ENCODE measurements at regions not wholly inside any gene's neighbourhood (a gene's known extent, or its start where the extent isn't known, plus 50 kb on each side); places are given as distances from the start of the nearest gene placed in this dataset.
"Not testable (repeated sequence)": the region's sequence is repeated elsewhere in the genome, so short reads cannot be mapped to it uniquely, and the experiment has no call there.

DNA sequence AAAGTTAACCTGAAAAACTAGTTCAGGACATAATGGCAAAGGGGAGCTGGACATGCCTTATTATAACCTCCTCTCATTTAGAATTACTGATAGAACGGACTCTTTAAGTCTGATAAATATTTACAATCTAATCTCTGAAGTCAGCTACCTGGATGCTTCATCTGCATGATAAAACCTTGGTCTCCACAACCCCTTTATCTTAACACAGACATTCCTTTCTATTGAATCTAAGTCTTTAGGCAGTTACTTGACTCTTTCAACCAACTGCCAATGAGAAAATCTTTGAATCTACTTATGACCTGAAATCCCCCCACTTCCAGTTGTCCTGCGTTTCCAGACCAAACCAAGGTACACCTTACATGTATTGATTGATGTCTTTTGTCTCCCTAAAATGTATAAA lies 191.2 kb upstream of the LRRTM4 start:
- DNase-seq (no peak), ATAC-seq (no peak)
- intact Hi-C loops (cut with micrococcal nuclease): no loop called here

DNA sequence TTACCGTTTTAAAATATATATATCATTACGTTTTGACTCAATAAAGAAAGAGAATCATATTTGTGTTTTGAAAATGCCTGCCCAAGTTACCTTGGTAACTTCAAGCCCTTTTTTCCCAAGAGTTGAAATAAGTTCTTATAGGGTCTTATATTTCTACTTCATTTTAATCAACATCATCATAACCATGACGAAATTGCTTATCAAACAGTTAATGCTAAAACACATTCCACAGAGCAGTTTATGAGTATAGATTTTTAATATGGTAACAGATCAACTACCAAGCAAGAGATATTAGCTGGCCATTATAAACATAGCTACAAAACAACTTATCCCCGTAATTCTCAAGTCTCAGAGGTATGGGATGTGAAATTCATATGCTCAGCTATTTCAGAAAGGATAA lies 197.9 kb upstream of the LRRTM4 start:
- DNase-seq (no peak), ATAC-seq (no peak)
- intact Hi-C loops (cut with micrococcal nuclease): no loop called here

DNA sequence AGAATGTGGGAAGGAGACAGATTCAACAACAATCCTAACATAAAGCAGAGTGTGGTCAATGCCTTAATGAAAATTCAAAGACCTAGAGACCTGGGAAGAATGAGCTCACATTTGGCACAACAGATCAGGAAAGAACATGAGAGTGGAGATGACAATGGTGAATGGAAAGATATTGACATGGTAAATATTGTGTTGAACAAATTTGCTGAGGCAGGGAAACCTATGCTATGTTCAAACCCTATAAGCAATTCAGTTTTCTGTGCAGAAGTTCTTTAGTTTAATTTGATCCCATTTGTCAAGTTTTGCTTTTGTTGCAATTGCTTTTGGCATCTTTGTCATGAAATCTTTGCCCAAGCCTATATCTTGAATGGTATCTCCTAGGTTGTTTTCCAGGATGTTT lies 199.4 kb upstream of the LRRTM4 start:
- no peak for ATAC-seq
- intact Hi-C loops (cut with micrococcal nuclease): no loop called here

DNA sequence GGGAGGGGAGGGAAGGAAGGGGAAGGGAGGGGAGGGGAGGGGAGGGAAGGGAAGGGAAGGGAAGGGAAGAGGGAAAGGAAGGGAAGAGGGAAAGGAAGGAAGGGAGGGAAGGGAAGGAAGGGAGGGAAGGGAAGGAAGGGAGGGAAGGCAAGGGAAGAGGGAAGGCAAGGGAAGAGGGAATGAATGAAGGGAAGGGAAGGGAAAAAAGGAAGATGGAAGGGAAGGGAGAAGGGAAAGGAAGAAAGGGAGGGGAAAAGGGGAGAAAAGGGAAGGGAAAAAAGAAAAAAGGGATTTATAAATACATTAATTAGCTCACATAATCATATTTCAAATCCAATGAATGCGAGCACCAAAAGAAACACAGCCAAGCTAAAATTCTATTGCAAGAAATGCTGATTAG lies 202.9 kb upstream of the LRRTM4 start:
- DNase-seq (no peak), ATAC-seq (no peak)
- intact Hi-C loops (cut with micrococcal nuclease): no loop called here

More for the DNA sequence above, 199.4 kb upstream of the LRRTM4 start:
- DNase-seq: no peak

DNA sequence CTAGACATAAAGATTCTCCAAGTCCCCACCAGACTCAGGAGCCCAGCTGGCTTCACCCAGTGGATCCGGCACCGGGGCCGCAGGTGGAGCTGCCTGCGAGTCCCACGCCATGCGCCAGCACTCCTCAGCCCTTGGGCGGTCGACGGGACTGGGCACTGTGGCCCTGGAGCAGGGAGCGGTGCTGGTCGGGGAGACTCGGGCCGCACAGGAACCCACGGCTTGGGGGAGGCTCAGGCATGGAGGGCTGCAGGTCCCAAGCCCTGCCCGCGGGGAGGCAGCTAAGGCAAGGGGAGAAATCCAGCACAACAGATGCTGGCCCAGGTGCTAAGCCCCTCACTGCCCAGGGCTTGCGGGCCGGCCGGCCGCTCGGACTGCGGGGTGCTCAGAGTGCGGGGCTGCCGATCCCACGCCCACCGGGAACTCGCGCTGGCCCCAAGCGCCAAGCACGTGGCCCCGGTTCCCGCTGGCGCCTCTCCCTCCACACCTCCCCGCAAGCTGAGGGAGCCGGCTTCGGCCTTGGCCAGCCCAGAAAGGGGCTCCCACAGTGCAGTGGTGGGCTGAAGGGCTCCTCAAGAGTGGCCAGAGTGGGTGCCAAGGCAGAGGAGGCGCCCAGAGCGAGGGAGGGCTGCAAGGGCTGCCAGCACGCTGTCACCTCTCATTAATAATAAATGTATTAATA lies 212.6 kb upstream of the LRRTM4 start:
- ATAC-seq; intact Hi-C loops (cut with micrococcal nuclease); DNase-seq: not testable (repeated sequence)

DNA sequence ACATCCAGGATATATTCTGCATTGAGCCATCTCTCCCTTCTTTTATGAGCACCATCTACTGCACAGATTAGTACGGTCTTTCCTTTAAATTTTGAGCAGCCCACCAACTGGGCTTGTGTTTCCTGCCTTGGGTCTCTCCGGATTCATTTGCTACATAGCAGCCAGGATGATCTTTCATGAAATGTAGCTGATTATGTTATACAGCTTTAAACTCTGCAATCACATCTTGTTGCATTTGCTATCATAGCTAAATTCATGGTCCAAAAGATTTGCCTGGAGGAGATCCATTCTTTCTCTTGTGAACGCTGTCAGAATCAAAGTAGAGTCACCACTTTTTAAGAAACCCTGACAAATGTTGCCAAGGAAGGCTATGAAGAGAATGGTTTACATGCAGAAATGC lies 215.1 kb upstream of the LRRTM4 start:
- intact Hi-C loops (cut with micrococcal nuclease): no loop called here
- no peak for DNase-seq
- no peak for ATAC-seq

DNA sequence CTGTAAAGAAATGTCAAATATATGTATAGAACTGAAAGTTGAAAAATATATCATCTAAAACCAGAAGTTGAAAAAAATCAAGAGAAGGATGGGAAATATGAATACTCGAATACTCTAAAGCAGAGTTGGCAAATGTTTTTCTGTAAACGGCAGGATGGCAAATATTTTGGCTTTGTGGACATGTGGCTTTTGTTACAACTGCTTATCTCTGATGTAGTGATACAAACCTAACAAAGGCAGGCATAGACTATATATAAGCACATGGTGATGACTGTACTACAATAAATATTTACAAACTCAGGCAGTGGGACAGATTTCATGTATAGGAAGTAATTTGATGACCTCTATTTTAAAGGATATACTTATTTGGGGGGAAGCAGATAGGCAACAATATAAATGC lies 224.6 kb upstream of the LRRTM4 start:
- intact Hi-C loops (cut with micrococcal nuclease): no loop called here
- DNase-seq (no peak), ATAC-seq (no peak)

DNA sequence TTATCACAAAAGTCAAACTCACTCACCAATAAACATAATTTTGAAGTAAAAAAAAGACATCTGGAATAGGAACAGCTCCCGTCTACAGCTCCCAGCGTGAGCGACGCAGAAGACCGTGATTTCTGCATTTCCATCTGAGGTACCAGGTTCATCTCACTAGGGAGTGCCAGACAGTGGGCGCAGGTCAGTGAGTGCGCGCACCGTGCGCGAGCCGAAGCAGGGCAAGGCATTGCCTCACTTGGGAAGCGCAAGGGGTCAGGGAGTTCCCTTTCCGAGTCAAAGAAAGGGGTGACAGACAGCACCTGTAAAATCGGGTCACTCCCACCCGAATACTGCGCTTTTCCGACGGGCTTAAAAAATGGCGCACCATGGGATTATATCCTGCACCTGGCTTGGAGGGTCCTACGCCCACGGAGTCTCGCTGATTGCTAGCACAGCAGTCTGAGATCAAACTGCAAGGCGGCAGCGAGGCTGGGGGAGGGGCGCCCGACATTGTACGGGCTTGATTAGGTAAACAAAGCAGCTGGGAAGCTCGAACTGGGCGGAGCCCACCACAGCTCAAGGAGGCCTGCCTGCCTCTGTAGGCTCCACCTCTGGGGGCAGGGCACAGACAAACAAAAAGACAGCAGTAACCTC lies 231.7 kb upstream of the LRRTM4 start:
- DNase-seq; ATAC-seq; intact Hi-C loops (cut with micrococcal nuclease): not testable (repeated sequence)

DNA sequence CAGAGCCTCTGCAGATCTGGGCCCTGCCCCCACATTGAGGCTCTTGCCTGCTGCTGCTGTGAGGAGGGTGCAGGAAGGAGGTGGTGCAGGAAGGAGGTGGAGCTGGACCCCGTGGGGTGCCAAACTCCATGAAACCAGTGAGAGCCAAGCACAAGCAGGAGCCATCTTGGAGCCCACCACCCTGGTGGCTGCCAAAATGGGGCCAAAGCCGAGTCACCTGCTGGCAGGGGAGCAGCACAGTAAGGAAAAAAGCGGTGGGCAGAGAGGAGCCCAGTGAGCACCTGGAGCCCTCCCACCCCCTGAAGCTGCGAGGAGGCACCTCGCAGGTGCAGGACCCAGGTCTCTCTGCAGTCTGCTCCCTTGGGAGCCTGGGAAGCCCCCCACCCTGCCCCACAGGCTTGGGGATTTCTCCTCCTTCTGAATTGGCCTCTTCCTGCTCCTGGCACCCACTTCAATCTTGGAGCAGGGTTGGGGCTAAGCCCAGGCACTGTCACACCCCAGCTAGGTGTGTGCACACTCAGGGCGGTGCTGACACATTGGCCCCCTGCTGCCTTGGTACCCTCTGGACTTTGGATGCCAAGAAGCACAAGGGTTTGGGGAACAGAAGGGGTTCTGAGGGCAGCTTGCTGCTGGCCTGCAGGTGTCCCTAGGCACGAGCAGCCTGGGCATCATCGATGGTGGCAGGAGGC lies 245.4 kb upstream of the LRRTM4 start:
- DNase-seq: no peak

DNA sequence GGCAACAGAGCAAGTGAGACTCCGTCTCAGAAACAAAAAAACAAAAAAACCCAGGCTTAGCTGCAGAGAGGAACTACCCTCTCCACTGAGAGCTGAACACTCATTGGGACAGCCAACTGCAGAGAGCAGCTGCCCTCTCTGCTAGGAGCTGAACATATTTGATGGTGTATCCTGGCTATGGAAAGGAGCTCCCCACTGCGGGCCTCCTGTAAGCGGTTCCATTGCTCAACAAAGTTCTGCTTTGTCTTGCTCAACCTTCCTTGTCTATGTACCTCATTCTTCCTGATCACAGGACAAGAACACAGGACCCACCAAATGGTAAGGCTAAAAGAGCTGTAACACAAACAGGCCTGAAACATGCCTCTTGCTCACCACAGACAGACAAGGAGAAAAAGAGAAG lies 246.3 kb upstream of the LRRTM4 start:
- no peak for ATAC-seq
- no peak for DNase-seq
- intact Hi-C loops (cut with micrococcal nuclease): no loop called here

More for the DNA sequence above, 245.4 kb upstream of the LRRTM4 start:
- ATAC-seq: no peak
- intact Hi-C loops (cut with micrococcal nuclease): no loop called here

DNA sequence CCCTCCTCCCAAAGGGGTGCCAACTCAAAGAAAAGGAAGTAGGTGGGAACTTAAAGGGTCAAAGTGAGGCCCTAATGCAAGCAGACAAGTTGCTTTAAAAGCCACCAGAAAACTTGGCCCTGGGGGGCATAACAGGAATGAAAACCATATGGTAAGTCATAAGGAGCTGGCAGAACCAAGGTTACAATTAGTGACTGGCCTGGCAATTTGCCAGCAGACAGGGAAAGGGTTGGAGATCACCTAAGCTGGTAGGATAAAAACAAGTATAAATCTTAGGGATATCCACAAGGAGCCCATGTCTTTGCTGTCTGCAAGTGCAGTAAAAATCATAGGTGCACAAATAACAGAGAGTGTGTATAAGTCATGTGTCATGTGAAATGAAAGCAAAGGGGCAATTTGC lies 256.7 kb upstream of the LRRTM4 start:
- intact Hi-C loops (cut with micrococcal nuclease): no loop called here
- DNase-seq: no peak

DNA sequence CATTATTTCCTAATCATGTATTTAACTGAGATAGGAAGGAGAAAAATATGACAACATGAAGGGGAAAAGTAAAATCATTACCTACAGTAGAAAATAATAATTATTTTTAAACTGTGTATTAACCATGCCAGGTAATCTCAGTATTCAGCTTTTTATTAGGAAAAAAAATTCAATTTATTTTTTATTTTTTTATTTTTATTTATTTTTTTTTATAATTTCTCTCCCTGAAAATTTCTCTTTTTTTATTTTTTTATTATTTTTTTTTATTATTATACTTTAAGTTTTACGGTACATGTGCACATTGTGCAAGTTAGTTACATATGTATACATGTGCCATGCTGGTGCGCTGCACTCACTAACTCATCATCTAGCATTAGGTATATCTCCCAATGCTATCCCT lies 271.3 kb upstream of the LRRTM4 start:
- intact Hi-C loops (cut with micrococcal nuclease); ATAC-seq; DNase-seq: not testable (repeated sequence)

More for the DNA sequence above, 256.7 kb upstream of the LRRTM4 start:
- ATAC-seq: no peak

DNA sequence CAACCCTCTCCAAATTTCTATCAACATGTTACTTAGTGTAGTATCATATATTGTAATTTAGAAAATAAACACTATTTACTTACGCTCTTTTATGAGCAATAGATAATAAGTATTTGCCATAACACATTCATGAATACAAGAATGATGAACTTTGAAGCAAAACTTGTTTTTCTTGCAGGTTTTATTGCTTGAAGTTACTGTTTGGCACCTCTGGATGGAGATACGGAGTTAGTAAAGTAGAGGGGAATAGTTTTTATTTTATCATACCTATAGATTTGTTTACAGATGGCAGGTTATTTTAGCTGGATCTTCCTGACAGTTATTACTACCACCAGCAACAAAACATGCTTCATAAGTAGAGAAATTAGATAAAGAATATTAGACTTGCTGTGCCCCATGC lies 274.2 kb upstream of the LRRTM4 start:
- intact Hi-C loops (cut with micrococcal nuclease): no loop called here
- no peak for DNase-seq
- no peak for ATAC-seq

DNA sequence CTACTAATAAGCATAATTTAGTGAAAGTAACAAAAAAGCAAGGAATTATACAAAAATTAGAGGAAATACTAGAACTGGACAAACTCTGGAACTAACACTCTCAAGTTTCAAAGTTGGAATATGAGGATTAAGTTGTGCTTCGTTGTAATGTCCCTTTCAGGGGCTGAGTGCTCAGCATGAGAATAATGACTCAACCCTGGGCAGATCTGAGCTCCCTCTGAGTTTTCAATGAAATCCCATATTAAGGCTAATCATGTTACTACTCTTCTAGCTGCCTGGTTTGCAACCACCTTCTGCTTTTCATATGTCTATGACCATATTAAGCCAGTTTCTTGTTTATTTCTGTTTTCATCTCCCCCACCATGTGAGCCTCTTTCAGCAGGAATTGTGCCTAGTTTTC lies 274.9 kb upstream of the LRRTM4 start:
- intact Hi-C loops (cut with micrococcal nuclease): no loop called here
- no peak for DNase-seq
- ATAC-seq: no peak

DNA sequence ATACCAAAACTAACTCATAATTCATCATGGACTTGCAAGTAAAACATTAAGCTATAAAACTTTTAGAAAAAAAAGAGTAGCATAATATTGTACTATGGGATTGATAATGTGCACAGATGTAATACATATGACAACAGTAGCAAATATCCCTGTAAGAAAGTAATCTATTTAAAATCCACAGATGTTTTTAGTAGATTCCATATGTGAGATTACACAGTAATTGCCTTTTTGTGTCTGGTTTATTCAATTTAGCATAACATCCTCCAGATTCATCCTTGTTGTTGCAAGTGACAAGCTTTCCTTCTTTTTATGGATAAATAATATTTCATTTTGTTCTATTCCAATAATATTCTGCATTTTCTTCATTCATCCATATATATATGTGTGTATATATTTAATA lies 278.2 kb upstream of the LRRTM4 start:
- intact Hi-C loops (cut with micrococcal nuclease): no loop called here
- DNase-seq: no peak
- ATAC-seq: no peak

DNA sequence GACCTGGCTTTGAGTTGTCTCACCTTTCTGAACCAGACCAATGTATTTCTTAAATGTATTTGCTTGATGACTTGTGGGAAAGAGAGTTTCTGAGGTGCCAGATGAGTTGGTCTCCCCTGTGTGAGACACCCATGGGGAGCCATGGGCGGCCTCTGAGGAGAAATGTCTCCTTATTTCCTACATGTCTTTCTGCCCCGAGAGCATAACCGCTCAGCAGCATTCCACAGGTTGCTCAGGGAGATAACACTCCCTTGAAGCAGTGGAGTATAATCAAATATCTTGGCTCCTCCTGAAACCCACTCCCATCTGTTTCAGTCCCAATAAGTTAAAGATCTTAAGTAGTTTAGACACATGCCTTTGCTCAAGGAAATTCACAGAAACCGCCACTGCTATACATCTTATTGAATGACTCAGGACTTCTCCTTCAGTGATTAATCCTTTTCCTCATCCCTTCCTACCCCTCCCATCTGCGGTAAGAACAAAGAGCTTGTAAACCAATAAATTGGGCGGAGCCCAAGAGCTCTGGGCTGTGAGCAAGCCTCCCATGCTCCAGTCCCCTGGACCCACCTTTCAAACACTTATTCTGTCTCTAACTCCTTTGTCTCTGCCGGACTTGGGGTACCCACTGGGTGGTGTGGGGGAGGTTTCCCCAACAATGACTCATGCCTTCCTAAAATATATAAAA lies 285.5 kb upstream of the LRRTM4 start:
- intact Hi-C loops (cut with micrococcal nuclease): no loop called here
- DNase-seq (no peak), ATAC-seq (no peak)

DNA sequence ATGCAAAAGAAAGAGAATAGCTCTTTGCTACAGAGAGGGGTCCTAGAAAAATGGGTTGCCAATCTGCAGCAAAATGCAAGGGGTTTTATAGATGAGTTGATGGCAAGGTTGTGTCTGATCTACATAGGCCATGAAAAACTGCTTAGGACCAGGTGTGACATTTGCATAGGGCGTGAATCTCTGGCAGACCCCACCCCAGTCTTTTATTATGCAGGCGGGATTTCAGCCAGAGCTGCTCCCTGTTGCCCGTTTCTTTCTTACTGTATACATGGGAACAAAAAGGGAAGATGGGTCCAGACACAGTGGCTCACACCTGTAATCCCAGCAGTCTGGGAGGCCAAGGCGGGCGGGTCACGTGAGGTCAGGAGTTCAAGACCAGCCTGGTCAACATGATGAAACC lies 286.4 kb upstream of the LRRTM4 start:
- no peak for ATAC-seq
- intact Hi-C loops (cut with micrococcal nuclease): no loop called here
- DNase-seq: no peak

DNA sequence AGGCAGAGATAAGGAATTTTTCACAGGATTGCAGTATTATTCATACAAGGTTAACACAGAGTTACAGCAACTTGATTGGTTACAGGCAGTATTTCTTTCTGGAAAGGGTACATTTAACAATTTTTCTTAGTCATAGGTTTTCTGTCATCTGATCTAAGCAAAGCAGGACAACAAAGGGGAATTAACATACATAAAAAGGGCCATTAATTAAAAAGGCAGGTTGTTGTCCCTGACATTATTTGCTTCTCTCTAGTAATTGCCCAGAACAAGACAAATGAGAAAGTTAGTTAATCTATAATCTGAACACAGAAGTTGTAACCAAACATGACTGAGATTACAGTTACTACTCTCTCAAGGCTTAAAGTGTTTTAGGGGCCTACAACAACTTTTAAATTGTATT lies 291.4 kb upstream of the LRRTM4 start:
- DNase-seq: no peak
- intact Hi-C loops (cut with micrococcal nuclease): no loop called here
- ATAC-seq: no peak

DNA sequence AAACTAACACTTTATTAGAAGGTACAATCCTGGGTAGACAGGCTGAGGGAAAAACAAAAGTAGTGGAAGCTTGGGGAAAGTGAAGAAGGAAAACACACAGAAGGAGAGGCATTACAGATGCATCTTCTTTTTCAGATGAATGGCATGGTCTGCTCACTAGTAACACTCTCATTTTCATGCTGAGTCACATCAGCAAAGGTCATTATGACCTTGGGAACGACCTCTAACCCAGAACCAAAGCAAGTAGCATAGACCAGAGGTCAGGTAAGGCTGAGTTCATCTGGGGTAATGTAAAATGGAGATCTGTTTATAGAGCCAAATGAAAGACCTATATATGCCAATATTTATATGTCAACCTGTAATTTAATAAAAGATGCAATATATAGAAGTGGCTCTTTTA lies 294.4 kb upstream of the LRRTM4 start:
- ATAC-seq (no peak), DNase-seq (no peak)
- intact Hi-C loops (cut with micrococcal nuclease): no loop called here

DNA sequence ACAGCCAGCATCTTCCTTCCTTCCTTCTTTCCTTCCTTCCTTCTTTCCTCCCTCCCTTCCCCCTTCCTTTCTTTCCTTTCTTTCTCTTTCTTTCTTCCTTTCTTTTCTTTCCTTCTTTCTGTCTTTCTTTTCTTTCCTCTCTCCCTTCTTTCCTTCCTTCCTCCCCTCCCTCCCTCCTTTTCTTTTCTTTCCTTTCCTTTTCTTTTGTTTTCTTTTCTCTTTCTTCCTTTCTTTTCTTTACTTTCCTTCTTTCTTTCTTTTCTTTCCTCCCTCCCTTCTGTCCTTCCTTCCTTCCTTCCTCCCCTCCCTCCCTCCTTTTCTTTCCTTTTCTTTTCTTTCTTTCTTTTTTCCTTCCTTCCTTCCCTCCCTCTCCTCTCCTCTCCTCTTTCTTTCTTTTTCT lies 296.0 kb upstream of the LRRTM4 start:
- intact Hi-C loops (cut with micrococcal nuclease): no loop called here
- ATAC-seq: no peak
- no peak for DNase-seq

Data from left ventricle myocardium superior (tissue), 1 donor.